RWPE1 (cell line): ENCODE measurements at regions not wholly inside any gene's neighbourhood (a gene's known extent, or its start where the extent isn't known, plus 50 kb on each side); places are given as distances from the start of the nearest gene placed in this dataset.

ENCODE experiments used
- CTCF ChIA-PET: fragments of 350-600 bp; sonication (Branson Sonifier 250); formaldehyde crosslinking; extraction: SDS; loops from one replicate; lab custom pipeline; 2021; lab: Yijun Ruan, JAX
- POLR2A ChIA-PET: fragments of 400-600 bp; formaldehyde crosslinking; extraction: SDS; loops from one replicate; lab custom pipeline; 2020; ENCODE audit warnings: antibody characterized with exemption; ENCODE audit not compliant: low non-redundant PET; lab: Yijun Ruan, JAX
- DNase-seq: peaks from one replicate; pipeline ENCODE4 v3.0.0; 2012; ENCODE audit warnings: low spot score
- H3K27ac ChIP-seq: fragments of 450-650 bp; 2 replicates; pipeline ENCODE4 v1.5.1; 2017
- CTCF ChIP-seq: fragments of 450-650 bp; conservative IDR thresholded peaks from 2 replicates; pipeline ENCODE4 v1.5.1; 2017; ENCODE audit warnings: low read depth, mild to moderate bottlenecking

- POLR2A ChIA-PET: no interaction called here
- H3K27ac ChIP-seq: no peak overlapping the region
- CTCF ChIA-PET: no interaction called here
- no peak for DNase-seq
- TF ChIP-seq CTCF: no peak
Measured at GRCh38 chr14:97841762-97842161, 1044.6 kb downstream of the VRK1 start.

- ChIA-PET CTCF (interaction anchor here (0.6 kb wide), 1 partner anchor 1432 kb away, joined by 4 read pairs; no protein-coding TSS in a partner anchor), POLR2A (no interaction called here)
- no peak overlapping the region for H3K27ac ChIP-seq
- DNase-seq: no peak
- no peak for TF ChIP-seq CTCF
Measured at GRCh38 chr14:97843066-97843465, 1045.9 kb downstream of the VRK1 start.

- POLR2A ChIA-PET: no interaction called here
- TF ChIP-seq CTCF: no peak
- CTCF ChIA-PET: no interaction called here
- DNase-seq: no peak
- no peak overlapping the region for H3K27ac ChIP-seq
Measured at GRCh38 chr14:97844042-97844441, 1046.9 kb downstream of the VRK1 start.

- no peak for DNase-seq
- no peak overlapping the region for H3K27ac ChIP-seq
- ChIA-PET POLR2A (no interaction called here), CTCF (no interaction called here)
- no peak for TF ChIP-seq CTCF
Measured at GRCh38 chr14:97846156-97846555, 1049.0 kb downstream of the VRK1 start.

GRCh38 chr14:97848317-97848980 is 1051.3 kb downstream of the VRK1 start:
- CTCF ChIA-PET: interaction anchor here (0.6 to 0.7 kb wide), 4 partner anchors 165 to 1611 kb away, joined by 3 to 4 read pairs (median 3); no protein-coding TSS in a partner anchor
- H3K27ac ChIP-seq: no peak overlapping the region
- POLR2A ChIA-PET: no interaction called here
- DNase-seq: no peak
- no peak for TF ChIP-seq CTCF

GRCh38 chr14:97850466-97850865 is 1053.3 kb downstream of the VRK1 start:
- POLR2A ChIA-PET: no interaction called here
- TF ChIP-seq CTCF: no peak

More at GRCh38 chr14:97850466-97850865, 1053.3 kb downstream of the VRK1 start:
- no peak for DNase-seq
- no peak overlapping the region for H3K27ac ChIP-seq
- CTCF ChIA-PET: no interaction called here
